BJ (cell line): ENCODE measurements at regions not wholly inside any gene's neighbourhood (a gene's known extent, or its start where the extent isn't known, plus 50 kb on each side); places are given as distances from the start of the nearest gene placed in this dataset.

Source experiments
- CTCF ChIA-PET: fragments of 350-600 bp; formaldehyde crosslinking; extraction: SDS; loops from one replicate; lab custom pipeline; 2021; ENCODE audit warnings: antibody characterized with exemption, inconsistent platforms; lab: Yijun Ruan, JAX
- POLR2A ChIA-PET: fragments of 300-600 bp; sonication (Branson Sonifier 250); formaldehyde crosslinking; extraction: SDS; loops from one replicate; lab custom pipeline; 2021; ENCODE audit warnings: antibody characterized with exemption; lab: Charles Lee
- DNase-seq: peaks from one replicate; pipeline ENCODE4 v3.0.0-alpha.2; 2011; ENCODE audit warnings: low read depth
- H3K27me3 ChIP-seq: 2 replicates; pipeline ENCODE4 v1.6.0; 2011; ENCODE audit warnings: low read length; ENCODE audit not compliant: control insufficient read depth, insufficient read depth
- H3K36me3 ChIP-seq: 2 replicates; pipeline ENCODE4 v1.5.1; 2011; ENCODE audit warnings: low read length; ENCODE audit not compliant: control insufficient read depth, insufficient read depth
- H3K4me3 ChIP-seq: 2 replicates; pipeline ENCODE4 v1.5.1; 2011; ENCODE audit warnings: low read depth, mild to moderate bottlenecking, control low read depth, low read length
- CTCF ChIP-seq: IDR thresholded peaks from 2 replicates; pipeline ENCODE4 v1.5.1; 2011; ENCODE audit warnings: low read depth, mild to moderate bottlenecking, control low read depth, inconsistent platforms, low read length, moderate library complexity; ENCODE audit not compliant: insufficient read depth

DNA sequence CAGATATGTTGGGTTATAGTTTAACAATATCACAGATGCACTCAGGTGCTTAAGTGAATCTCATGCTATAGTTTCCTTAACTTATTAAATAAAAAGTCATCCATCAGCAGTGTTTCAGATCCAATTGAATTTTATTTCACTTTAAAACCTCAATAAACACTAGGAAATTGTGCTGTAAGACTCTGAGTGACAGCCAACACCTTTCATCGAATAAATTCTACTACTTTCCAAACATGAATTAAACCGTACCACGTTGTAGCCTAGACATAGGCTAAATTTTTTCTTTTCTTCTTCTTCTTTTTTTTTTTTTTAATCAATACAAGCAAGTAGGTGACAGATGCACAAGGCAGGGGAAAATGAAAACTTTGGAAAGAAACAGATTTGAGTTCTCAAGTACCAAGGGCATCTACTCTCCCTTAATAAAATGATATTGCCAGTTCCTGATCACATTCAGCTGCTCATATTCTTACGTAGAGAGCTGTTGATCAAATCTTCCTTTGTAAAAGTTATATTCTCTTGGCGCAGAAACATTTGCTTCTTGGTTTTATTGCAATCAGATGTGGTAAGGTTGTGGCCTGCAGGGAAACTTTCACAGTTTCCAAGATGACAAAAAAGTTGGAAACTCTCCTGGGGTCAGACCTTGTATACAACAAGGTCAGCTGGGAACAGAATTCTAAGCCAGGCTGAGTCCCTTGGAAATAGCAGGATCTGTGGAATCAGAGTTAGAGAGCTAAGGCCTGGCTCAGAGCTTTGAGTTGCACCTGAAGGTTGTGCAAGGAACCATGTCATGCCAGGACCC is 147.7 kb downstream of the CD47 start:
- Histone ChIP-seq H3K27me3 (peaks cover 1% of the 10 kb centered on the region), H3K36me3 (no peaks in the 10 kb centered on the region), H3K4me3 (no peak overlapping the region)
- ChIA-PET CTCF (interaction anchor here (1.0 to 1.2 kb wide), 2 partner anchors 16 to 31 kb away, joined by 3 to 4 read pairs; no protein-coding TSS in a partner anchor), POLR2A (interaction anchor here (0.6 kb wide), 1 partner anchor 13 kb away, joined by 3 read pairs; no protein-coding TSS in a partner anchor)
- TF ChIP-seq CTCF = no peak
- DNase-seq = no peak

GRCh38 chr3:107942244-107942643 is 148.6 kb downstream of the CD47 start:
- H3K4me3 ChIP-seq = no peak overlapping the region
- ChIA-PET CTCF (no interaction called here), POLR2A (no interaction called here)
- no peak for DNase-seq
- peaks cover 1% of the 10 kb centered on the region for H3K27me3 ChIP-seq
- H3K36me3 ChIP-seq = no peaks in the 10 kb centered on the region
- TF ChIP-seq CTCF = no peak

- TF ChIP-seq CTCF = no peak
- Histone ChIP-seq H3K4me3 (no peak overlapping the region), H3K27me3 (peaks cover 4% of the 10 kb centered on the region), H3K36me3 (no peaks in the 10 kb centered on the region)
- ChIA-PET CTCF (interaction anchor here (2.2 to 2.3 kb wide), 2 partner anchors 12 to 538 kb away, joined by 11 to 16 read pairs; no protein-coding TSS in a partner anchor), POLR2A (no interaction called here)
- DNase-seq = no peak
These were observed 151.0 kb downstream of the CD47 start for GRCh38 chr3:107939691-107940442.

DNA sequence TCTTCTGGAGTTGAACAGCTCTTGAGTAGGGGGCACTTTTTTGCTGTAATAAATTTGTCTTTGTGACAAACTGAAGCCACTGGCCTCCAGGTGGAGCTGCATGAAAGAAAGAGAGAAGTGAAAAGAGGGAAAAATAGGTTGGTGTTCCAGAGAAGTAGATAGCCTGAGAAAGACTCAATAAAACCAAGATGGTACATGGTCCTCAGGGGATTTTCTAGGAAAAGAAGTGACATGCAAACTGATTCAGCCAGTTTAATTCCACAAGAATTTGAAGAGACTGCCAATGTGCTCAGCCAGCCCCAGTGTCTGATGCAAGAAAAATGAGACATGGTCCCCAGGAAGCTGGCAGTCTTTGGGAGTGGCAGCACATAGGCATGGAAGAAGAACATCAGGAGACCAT is 152.7 kb downstream of the CD47 start:
- no peak for DNase-seq
- Histone ChIP-seq H3K36me3 (no peaks in the 10 kb centered on the region), H3K27me3 (peaks cover 6% of the 10 kb centered on the region), H3K4me3 (no peak overlapping the region)
- ChIA-PET POLR2A (no interaction called here), CTCF (interaction anchor here (0.6 to 2.3 kb wide), 17 partner anchors 8 to 702 kb away, joined by 3 to 16 read pairs (median 5); no protein-coding TSS in a partner anchor)
- peak; percentile 63 for TF ChIP-seq CTCF

- no peaks in the 10 kb centered on the region for H3K36me3 ChIP-seq
- ChIA-PET POLR2A (no interaction called here), CTCF (interaction anchor here (1.1 kb wide), 1 partner anchor 543 kb away, joined by 4 read pairs; no protein-coding TSS in a partner anchor)
- H3K4me3 ChIP-seq = no peak overlapping the region
- no peak for TF ChIP-seq CTCF
- peaks cover 6% of the 10 kb centered on the region for H3K27me3 ChIP-seq
- no peak for DNase-seq
These were observed 156.0 kb downstream of the CD47 start for GRCh38 chr3:107934808-107935207.
